GM12872 (cell line): ENCODE measurements at regions not wholly inside any gene's neighbourhood (a gene's known extent, or its start where the extent isn't known, plus 50 kb on each side); places are given as distances from the start of the nearest gene placed in this dataset.

Experiments used
- TF ChIP-seq, protein P1 (sequence below): IDR thresholded peaks from 3 replicates; pipeline ENCODE4 v1.5.1; 2011; ENCODE audit warnings: low read depth, mild to moderate bottlenecking, low read length, moderate library complexity; ENCODE audit not compliant: insufficient read depth

DNA sequence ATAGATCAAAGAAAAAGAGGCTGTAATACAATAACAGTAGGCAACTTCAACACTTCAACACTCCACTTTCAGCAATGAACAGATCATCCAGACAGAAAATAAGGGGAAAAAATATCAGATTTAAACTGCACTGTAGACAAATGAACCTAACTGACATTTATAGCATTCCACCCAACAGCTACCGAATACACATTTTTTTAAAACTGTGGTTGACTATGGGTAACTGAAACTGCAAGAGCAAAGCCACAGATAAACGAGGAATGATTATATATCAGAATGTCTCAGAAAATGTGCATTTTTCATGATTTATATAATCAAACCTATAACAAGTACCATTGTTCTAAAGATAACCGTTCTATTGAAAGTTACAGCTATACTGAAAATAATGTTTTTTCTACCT lies 514.9 kb upstream of the DPPA4 start:
- TF ChIP-seq, protein P1, sequence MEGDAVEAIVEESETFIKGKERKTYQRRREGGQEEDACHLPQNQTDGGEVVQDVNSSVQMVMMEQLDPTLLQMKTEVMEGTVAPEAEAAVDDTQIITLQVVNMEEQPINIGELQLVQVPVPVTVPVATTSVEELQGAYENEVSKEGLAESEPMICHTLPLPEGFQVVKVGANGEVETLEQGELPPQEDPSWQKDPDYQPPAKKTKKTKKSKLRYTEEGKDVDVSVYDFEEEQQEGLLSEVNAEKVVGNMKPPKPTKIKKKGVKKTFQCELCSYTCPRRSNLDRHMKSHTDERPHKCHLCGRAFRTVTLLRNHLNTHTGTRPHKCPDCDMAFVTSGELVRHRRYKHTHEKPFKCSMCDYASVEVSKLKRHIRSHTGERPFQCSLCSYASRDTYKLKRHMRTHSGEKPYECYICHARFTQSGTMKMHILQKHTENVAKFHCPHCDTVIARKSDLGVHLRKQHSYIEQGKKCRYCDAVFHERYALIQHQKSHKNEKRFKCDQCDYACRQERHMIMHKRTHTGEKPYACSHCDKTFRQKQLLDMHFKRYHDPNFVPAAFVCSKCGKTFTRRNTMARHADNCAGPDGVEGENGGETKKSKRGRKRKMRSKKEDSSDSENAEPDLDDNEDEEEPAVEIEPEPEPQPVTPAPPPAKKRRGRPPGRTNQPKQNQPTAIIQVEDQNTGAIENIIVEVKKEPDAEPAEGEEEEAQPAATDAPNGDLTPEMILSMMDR = no peak

DNA sequence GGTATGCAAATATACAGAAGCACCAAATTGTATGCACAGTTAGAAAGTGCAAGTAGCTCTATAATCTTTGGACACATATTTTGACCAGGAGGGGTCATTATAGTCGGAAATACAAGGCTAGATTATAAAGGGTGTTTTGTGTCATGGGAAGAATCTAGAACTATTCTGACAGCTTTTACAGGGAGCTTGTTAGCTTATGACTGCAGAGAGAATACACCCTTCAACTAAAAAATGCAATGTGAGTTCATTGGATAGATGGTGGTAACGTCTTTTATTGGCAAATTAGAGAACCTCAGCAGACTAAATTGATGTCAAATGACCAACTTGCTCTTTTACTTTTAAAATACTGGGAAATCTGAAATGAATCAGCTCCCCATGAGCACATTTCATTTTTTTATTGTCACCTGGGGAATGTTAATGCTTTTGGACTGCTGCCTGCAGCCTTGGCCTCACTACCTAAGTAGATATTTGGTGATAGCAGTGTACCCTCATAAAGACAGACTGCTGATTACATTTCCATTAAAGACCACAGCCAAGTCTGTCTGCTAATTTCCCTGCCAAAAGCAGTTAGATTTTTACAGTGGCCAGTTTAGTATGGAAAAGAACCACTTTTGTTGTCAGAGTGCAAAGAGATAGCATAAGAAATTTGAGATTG lies 515.9 kb upstream of the DPPA4 start:
- TF ChIP-seq, protein P1 = no peak

DNA sequence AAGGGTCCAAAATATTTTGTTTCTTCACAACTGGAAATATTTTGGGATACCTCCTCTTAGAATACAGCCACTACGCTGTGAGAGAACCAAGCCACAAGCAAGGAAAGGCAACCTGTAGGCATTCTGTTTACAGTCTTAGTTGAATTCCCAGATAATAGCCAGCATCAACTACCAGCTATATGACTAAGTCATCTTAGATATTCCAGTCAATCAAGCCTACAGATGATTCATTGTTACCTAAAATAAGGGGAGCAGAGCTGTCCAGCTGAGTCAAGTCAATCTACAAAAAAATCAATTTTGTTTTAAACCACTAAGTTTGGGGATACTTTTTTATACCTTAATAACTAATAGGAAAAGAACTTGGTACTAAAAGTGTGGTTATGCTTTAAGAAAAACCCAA lies 526.4 kb upstream of the DPPA4 start:
- TF ChIP-seq, protein P1 = no peak

DNA sequence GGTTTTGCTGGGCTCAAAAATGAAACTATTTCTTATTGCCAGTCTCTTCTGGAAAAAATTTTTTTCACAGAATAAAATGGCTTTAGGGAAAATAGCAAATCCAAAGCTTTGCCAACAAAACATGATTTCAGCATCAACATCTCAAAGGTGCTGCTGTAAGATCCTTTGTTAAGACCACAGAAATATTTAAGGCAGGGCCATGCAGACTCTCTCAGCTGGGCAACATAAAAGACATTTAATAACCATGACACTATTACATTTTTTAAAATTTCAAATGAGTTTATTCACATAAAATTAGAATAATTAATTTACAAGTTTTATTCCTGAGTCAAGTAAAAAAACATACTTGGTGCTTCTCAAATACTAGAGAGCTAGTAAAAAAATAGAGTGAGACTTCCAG lies 527.1 kb upstream of the DPPA4 start:
- TF ChIP-seq, protein P1 = no peak

DNA sequence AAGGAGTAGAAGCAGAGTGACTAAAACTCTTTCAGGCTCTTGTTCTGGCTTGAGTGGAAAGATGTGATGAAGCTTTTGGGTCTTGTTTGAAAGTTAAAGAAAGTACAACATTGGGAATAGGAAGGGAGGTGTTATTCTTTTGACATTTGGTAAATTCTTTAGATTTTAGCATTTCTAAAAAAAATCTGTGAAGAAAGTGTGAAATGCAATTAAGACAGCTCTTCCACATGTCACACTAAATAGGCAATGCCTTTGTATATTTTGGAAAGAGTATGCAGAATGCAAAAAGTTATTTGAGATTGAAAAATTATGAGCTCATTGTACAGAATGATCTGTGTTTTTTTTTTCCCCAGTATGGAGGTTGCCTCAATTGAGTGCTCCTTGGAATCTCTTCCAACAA lies 532.2 kb upstream of the DPPA4 start:
- TF ChIP-seq, protein P1 = no peak

DNA sequence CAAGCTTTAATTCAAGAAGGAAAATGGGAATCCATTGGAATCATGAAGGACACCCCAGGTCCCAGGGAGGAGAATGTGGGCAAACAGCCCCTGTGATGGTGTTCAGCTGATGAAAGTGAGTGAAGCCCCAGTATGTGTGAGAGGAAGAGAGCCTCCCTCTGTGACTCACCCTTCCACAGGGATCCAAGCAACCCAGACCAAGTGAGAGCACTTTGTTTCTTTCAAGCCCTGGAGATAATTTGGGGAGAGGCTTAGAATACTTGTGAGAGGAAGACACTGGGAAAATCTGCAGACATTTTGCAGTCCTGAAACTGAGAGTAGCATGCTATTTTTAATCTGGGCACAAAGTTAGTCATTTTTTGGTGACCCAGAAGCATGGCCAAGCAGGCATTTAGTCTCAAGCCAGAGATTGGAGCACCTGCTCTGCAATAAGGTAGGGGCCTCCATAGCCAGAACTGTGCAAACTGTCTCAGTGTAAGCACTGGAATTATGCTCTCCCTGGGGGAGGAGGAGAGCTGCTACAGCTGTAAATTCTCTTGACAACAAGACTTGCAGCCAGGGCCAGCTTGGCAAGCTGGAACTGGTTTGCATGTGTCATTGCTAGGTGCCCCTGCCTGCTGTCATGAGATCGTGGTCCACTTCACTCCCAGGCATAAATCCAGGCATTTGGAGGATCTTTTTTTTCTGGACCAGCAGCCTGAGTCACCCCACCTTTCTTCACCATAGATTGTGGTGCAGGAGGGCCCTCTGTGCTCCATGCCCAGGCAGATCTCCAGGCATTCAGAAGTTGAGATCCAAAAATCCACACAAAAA lies 537.8 kb upstream of the DPPA4 start:
- TF ChIP-seq, protein P1 = no peak

DNA sequence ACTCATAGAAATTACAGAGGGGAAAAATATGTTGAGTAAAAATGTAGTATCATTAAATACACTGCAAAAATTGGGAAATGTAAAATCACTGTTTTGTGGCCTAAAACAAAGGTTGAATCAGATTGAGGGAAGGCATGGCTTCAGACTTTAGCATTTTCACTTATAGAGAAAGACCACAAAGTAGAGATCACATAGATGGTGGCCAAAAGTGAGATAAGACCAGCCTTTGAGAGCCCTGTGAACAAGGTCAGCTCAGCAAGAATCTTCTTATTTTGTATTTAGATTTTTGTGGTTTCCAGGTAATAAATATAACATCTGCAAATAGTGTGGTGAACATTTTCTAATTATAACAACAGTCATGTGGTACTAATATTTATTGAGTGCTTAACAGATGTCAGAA lies 544.8 kb upstream of the DPPA4 start:
- TF ChIP-seq, protein P1 = no peak
